Left hindlimb (tissue), 1 donor: ENCODE measurements at regions not wholly inside any gene's neighbourhood (a gene's known extent, or its start where the extent isn't known, plus 50 kb on each side); places are given as distances from the start of the nearest gene placed in this dataset.
"Not testable (repeated sequence)": the region's sequence is repeated elsewhere in the genome, so short reads cannot be mapped to it uniquely, and the experiment has no call there.

Source experiments
- DNase-seq: peaks from one replicate; pipeline ENCODE4 v3.0.0-alpha.2; 2018

DNA sequence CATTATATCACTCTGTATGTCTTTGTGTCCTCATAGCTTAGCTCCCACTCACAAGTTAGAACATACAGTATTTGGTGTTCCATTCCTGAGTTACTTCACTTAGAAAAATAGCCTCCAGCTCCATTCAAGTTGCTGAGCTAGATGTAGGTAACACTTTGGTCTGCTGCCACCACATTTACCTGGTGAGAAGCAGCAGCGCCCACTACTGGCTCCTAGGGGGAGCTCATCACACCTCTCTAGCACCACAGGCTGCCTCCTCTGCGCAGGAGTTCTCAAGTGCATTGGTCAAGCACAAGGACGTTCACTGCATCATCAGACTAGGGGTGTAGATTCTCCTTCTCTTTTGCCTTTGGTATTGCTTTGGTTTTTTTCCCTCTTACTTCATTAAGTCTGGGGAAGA, 530.9 kb upstream of the AUTS2 start:
- DNase-seq, result no peak

DNA sequence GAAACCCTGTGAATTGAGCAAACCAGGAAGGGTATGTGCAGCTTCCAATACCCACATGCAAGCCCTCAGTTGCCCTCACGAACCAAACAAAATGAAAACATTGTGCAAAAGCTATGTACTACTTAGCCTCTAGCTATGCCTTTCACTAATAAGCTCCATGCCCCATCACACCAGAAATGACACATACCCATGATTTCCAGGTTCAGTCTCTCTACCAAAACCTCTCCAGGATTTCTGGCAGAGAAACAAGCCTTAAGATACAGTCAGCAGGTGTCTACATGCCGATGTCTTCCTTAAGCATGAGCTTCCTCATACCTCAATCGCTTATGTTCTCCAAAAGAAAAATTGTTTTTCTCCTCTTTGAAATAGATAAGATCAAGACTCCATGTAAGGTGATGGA, 527.8 kb upstream of the AUTS2 start:
- no peak for DNase-seq

DNA sequence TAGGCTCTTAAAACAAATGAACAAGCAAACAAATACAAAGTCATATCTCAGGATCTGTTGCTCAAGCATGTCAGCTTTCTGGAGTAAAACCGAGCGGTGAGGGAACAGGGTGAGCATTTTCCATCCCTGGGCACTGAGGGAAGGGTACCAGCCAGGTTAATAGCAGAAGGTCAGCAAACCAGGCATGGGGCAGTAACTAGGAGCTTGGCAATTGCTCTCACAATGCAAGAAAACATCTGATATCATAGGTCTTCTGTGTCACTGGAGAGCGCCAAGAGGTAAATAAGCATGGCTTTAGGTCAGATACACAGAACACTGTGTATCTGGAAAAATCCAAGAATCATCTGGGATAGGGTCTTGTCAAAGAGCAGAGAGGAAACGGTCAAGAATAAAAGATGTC, 521.7 kb upstream of the AUTS2 start:
- no peak for DNase-seq

DNA sequence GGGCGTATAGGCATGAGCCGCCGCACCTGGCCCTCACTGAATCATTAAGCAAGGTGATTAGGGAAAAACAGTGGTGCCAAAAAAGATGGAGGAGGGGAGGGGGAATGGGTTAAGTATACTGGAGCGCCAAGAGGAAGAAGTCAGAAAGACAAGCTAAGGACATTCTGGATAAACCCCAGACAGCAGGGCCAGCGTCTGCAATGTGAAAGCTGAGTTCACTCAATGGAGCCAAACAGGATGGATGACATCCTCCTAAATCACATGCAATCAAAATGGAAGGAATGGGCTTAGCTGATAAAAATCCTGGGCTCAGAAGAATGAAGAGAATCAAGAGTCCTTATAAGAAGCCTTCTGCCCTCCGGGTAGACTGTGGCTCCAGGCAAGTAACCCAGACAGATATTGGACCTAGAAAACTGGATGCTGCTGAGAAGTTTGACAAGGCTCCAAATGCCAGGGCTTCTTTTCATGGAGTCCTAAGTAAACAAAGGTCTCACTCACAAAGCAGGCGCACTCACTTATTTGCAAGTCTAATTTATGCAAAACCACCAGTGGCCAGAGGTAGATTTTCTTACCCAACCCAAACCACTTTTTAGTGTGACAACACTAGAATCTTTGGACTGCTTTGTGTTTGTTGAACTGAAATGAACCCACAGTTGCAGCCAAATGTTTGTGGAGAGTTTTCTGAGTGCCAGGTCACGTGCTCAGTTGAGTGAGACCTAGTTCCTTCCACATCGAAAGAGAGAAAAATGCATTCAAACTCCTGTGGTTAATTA, 519.1 kb upstream of the AUTS2 start:
- DNase-seq, result no peak

DNA sequence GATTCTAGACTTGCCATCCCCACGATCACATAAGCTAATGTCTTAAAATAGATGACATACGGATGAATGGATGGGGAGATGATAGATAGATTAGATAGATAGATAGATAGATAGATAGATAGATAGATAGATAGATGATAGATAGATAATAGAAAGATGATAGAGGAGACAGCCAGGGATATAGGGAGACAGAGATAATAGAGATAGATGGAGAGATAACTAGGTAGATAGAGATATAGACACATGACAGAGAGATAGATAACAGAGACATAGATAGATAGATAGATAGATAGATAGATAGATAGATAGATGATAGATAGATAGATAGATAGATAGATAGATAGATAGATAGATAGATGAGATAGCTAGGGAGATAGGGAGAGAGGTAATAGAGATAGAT, 511.0 kb upstream of the AUTS2 start:
- DNase-seq, result not testable (repeated sequence)

DNA sequence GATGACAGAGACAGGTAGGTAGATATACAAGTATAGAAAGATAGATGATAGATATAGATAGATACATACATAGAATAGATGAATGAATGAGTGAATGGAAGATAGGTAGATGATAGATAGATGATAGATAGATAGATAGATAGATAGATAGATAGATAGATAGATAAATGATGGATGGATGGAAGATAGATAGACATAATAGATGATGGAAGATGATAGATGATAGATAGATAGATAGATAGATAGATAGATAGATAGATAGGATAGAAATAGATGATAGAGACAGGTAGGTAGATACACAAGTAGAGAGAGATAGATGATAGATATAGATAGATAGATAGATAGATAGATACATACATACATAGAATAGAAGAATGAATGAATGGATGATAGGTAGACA, 510.1 kb upstream of the AUTS2 start:
- no peak for DNase-seq

DNA sequence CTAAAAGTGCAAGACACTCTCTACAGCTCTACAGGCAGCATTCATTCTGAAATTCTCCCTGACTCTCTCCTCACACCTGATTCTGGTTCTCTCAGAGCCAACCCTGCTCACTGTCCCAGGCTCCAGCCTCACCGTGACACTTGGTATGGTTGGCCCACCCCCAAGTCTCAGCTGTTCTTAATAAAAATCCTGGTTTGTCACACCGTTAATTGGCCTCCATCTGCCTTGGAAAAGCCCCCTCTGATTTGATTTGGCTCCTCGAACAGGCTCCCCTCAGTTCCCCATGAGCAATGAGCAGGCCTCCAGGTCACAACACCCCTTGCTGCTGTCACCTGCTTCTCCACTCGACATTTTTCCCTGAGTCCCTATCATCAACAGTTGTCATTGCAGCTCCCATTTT, 507.3 kb upstream of the AUTS2 start:
- DNase-seq, result no peak

DNA sequence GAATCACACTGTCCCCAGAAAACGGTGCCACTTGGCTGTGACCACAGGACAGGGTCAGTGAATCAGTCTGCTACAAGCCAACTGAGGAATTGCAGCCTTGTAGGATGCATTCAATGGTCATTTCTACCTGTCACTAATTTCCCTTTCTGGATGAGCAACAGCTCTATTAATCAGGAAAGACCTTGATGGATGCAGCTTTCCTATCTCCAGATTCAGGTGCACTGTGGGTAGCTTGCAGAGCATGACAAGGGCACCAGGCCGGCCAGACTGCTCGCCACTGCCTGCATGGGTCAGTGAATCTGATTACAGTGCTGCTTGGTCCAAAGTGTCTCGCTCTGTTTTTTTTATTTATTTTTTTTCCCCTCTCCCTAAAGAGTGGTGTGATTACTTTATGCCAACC, 506.8 kb upstream of the AUTS2 start:
- DNase-seq, result no peak

DNA sequence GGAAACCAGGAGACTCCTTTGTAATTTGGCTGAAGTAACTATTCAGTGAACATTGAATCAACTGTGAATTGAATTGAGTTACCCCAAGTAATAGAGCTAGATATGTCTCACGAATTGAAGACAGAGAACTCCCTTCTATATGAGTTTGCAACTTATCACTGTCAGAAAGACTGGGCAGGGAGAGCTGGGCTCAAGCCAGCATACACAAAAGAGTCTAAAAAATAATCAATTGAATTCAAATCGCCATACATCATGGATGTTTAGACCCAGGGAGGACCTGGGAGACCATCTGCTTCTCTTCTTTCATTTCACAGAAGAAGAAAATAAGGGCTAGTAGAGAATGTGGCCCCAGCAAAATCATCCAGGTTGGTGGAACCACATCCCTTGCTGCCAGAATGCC, 503.1 kb upstream of the AUTS2 start:
- no peak for DNase-seq

DNA sequence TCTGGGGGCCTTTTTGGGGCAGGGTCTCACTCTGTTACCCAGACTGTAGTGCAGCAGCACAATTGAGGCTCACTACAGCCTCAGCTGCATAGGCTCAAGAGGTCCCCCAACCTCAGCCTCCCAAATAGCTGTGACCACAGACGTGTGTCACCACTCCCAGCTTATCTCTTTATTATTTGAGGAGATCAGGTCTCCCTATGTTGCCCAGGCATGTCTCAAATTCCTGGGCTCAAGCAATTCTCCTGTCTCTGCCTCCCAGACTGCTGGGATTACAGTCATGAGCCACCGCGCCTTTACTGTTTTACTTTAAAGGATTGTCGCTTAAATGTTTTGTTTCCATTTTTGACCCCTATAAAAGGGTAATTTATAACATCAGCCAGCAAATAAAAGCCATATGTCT, 502.6 kb upstream of the AUTS2 start:
- no peak for DNase-seq

DNA sequence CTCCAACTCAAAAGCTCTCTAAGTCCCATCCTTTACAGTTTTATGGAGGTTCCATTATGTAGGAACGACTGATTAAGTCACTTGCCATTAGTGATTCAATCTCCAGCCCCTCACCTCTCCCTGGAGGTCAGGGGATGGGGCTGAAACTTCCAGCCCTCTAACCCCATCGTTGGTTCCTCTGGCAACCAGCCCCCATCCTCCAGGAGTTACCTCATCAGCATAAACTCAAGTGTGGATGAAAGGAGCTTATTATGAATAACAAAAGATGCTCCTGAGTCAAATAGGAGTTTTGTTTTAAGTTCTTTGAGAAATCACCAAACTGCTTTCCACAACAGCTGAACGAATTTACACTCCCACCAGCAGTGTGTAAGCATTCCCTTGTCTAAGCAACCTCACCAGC, 494.3 kb upstream of the AUTS2 start:
- no peak for DNase-seq

DNA sequence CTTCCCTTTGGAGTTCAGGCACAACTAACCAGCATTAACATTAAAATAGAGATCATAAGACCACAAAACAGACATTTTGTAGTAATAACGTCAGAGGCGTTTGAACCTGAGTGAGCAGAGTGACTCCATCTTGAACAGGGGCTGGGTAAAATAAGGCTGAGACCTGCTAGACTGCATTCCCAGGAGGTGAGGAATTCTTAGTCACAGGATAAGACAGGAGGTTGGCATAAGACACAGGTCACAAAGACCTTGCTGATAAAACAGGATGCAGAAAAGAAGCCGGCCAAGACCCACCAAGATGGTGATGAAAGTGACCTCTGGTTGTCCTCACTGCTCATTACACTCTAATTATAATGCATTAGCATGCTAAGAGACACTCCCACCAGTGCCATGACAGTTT, 493.2 kb upstream of the AUTS2 start:
- DNase-seq, result no peak

DNA sequence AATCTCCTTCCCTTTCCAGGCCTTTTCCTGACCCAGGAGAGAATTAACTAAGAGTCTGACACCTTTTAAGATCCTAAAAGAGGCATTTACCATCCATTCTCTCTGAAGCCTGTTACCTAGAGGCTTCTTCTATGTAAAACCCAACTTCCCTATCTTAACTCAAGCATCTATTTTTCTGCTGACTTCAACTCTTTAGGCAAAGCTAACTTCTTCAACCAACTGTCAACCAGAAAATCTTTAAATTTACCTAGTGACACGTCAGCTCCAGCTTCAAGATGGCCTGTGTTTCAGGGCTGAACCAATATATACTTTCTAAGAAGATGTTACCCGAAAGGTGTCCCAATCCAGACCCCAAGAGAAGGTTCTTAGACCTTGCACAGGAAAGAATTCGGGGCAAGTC, 492.3 kb upstream of the AUTS2 start:
- DNase-seq, result no peak

DNA sequence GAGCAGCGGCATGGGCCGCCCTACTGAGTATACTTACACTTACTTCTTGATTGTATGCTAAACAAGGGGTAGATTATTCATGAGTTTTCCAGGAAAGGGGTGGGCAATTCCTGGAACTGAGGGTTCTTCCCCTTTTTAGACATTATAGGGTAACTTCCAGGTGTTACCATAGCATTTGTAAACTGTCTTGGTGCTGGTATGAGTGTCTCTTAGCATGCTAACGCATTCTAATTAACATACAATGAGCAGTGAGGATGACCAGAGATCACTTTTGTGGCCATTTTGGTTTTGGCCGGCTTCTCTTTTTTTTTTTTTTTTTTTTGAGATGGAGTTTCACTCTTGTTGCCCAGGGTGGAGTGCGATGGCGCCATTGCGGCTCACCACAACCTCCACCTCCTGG, 491.8 kb upstream of the AUTS2 start:
- DNase-seq, result not testable (repeated sequence)

DNA sequence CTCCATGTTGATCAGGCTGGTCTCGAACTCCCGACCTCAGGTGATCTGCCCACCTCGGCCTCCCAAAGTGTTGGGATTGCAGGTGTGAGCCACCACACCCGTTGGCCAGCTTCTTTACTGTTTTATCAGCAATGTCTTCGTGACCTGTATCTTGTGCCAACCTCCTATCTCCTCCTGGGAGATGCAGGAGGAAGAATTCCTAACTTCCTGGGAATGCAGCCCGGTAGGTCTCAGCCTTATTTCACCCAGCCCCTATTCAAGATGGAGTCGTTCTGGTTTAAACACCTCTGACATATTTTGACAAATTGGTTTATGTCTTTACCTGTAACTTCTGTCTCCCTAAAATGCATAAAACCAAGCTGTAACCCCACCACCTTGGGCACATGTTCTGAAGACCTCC, 491.3 kb upstream of the AUTS2 start:
- not testable (repeated sequence) for DNase-seq

DNA sequence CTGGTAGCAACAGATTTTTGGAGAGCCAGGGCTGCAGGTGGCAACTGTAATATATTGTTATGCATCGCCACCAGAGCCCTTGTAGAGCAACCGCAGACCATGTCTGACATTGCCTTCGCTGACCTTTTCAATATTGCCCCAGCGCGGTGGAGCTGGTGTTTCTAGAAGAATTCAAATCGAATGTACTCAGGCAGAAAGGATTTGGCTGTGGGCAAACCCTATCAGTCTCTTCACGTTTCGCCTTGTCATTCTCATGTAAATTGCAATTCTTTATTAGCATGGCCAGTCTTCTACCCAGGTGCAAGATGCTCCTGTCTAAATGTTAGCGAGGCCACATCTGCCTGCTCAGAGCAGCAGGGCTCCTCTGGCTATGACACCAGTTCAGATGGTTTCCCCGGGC, 490.2 kb upstream of the AUTS2 start:
- no peak for DNase-seq

DNA sequence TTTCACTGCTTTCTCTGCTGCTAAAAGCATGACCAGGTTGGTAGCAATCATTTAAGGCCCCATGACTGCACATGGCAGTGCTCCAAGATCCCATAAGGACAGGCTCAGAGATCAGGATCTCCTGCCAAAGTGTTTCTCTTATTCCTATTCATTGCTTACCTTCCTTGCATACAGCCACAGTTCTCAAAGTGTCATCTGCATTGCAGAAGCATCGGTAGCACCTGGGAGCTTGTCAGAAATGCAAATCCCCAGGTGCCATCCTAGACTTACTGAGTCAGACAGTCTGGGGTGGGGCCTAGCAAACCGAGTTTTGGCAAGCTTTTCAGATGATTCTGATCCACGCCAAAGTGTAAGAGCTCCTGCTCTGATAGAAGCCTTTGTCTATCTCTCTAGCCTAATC, 489.0 kb upstream of the AUTS2 start:
- no peak for DNase-seq

DNA sequence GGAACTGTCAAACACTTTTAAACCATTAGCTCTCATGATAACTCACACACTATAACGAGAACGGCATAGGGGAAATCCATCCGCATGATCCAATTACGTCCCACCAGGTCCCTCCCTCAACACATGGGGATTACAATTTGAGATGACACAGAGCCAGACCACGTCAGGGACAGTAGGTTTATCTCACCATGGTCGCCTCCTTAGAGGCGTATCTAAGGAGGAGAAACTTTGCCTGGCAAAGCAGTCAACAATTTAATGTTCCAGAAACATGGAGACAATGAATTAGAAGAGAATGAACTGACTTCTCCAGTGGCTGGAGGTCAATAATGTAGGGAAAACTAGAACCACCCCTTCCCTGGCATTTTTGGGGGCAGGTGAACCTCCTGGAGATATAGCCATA, 488.4 kb upstream of the AUTS2 start:
- DNase-seq, result no peak

DNA sequence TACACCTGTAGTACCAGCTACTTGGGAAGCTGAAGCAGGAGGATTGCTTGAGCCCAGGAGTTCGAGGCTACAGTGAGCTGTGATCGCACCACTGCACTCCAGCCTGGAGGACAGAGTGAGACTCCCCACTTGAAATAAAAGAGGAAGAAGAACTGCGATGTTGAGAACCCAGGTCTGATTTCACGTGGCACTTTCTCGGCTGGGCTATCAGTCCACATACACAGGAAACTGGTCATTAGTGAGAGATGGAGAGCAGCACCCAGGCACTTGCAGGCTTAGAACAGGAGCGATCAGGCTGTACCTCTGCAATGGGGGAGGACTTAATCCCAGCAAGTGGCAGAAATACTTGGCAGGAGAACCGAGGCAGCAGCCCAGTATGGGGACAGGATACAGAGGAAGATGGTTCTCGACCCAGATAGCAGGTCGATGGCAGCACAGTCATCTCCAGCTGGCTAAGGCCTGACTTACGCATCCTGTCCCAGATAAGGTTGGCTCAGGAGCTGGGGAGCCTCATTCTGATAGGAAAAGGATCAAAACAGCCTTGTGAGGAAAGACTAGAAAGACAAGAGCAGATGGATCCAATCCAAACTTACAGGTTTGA, 487.7 kb upstream of the AUTS2 start:
- no peak for DNase-seq

DNA sequence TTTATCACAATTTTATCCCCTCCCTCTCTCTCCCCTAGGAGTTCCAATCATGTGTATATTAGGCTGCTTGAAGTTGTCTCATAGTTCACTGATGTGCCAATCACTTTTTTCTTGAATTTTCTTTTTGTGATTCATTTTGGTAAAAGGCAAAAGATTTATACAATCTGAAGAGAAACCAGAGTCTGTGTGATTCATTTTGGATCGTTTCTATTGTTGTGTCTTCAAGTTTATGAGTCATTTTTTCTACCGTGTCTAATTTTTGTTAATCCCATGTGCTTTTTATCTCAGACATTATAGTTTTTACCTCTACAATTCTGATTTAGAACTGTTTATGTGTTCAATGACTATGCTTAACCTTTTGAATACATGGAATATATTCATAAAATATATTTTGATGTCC, 483.9 kb upstream of the AUTS2 start:
- no peak for DNase-seq

DNA sequence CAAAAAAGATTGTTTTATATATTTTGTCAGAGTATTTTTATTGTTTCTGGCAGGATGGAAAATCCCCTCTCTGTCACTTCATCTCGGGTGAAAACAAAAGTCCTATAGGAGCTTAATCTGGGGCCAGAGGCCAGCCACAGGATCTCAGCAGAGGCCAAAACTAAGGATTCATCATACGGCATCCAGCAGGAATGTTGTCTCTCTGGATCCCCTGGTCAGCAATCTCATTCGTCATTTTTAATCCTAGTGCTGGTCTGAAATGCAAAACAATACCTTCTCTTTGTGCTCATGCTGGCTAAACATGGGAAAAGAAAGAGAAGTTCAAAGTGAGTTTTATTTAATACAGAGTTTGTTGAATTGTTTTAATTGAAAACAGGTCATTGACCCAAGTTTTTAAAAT, 482.5 kb upstream of the AUTS2 start:
- no peak for DNase-seq

DNA sequence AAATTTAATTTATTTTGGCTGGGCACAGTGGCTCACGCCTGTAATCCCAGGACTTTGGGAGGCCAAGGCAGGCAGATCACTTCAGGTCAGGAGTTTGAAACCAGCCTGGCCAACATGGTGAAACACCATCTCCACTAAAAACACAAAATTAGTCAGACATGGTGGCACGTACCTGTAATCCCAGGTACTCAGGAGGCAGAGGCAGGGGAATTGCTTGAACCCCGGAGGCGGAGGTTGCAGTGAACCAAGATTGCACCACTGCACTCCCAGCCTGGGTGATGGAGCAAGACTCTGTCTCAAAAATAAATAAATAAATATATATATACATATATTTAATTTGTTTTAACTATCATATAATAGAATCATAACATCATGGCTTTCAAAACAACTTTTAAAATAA, 482.1 kb upstream of the AUTS2 start:
- not testable (repeated sequence) for DNase-seq

DNA sequence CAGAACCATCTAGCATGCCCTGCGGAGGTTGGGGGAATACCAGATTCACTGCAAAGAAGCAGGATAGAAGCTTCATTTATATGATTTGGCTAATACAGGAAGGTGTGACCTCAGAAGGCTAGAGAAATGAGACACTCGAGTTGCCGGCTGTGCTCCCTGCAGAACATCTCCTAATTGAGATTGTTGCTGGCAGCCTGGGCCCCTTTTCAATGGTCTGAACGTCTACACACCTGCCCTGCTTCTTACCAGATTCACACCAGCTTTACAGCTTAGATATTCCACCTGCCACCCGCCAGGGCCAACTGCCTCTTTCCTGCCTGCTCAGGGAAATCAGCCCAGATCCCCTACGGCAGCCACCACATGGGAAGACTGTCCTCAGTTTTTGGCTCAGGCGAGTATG, 475.3 kb upstream of the AUTS2 start:
- no peak for DNase-seq

DNA sequence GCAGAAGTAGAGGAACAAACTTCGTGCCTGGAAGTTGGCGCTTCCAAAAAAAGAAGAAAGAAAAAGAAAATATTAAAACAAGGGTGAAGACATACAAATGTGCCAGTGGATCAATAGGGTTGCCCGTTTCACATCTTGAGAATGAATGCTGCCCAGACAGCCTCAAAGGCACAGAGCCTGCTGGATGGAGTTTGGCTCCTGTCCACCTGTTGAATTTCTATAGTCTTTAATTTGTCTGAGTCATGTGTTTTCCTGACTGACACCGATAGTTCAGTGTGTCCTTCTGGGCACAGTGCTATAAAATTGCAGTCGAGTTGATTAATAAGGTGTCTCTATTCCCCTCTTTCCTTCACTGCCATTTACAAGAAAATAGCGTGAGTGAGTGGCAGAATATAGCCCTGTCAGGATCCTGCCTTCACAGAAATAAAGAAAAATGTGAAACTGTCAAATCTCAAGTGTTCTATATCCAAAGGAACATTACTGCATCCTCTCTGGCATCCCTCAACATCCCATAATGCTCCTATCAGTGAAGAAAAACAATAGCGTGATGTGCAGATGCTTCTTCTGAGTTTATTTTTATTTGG, 471.3 kb upstream of the AUTS2 start:
- no peak for DNase-seq

DNA sequence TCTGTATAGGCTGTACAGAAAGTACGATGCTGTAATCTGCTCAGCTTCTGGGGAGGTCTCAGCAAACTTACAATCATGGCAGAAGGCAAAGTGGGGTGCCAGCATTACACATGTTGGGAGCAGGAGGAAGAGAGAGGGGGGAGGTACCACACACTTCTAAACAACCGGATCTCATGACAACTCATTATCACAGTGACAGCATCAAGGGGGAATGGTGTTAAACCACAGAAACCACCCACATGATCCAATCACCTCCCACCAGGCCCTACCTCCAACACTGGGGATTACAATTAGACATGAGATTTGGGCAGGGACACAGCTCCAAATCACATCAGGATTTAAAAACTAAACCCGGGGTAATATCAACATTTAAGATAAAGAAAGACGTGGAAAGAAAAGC, 468.8 kb upstream of the AUTS2 start:
- DNase-seq, result no peak
